HepG2 (cell line): ENCODE measurements at regions not wholly inside any gene's neighbourhood (a gene's known extent, or its start where the extent isn't known, plus 50 kb on each side); places are given as distances from the start of the nearest gene placed in this dataset.

Source experiments
- ATAC-seq: fragments of 200-7000 bp; cut with Tn5 transposase; 3 replicates; pipeline ENCODE4 v1.9.1; 2020; ENCODE audit warnings: mild to moderate bottlenecking, moderate library complexity
- BruUV-seq: library from RNA; stranded (reverse); fragments of 400-500 nt; replicated peaks from 2 replicates; lab custom pipeline; 2021; lab: Mats Ljungman, UMichigan
- CTCF ChIA-PET: fragments of 300-600 bp; formaldehyde crosslinking; extraction: SDS; loops from one replicate; lab custom pipeline; 2021; ENCODE audit warnings: low total read pairs, inconsistent platforms, low intra/inter-chr PET ratio; lab: Yijun Ruan, JAX
- POLR2A ChIA-PET: fragments of 350-600 bp; sonication (Branson Sonifier 250); formaldehyde crosslinking; loops from one replicate; lab custom pipeline; 2020; ENCODE audit warnings: antibody characterized with exemption, inconsistent platforms; lab: Yijun Ruan, JAX
- DNase-seq: peaks from one replicate; pipeline ENCODE4 v3.0.0-alpha.2; 2015; ENCODE audit warnings: low spot score
- FAIRE-seq: peaks from 3 replicates; lab custom pipeline; 2011; peaks lifted over from hg19 to GRCh38; lab: Jason Lieb, UNC
- H2AFZ ChIP-seq: one replicate; pipeline ENCODE4 v1.6.1; 2011; ENCODE audit warnings: low read length, inconsistent platforms
- H3K27ac ChIP-seq: fragments of 300-600 bp; 3 replicates; pipeline ENCODE4 v1.8.0; 2011; ENCODE audit warnings: mixed run types, mild to moderate bottlenecking, mixed read lengths, low read length, inconsistent platforms; ENCODE audit not compliant: insufficient read depth; ENCODE audit errors: extremely low read length
- H3K27me3 ChIP-seq, 2 experiments: fragments of 200-600 bp in 1 of 2; 2 replicates in 1 of 2; 3 replicates in 1 of 2; pipeline versions ENCODE4 v1.6.0 to v1.8.0; 2011; ENCODE audit warnings: low read length in 2 of 2, mild to moderate bottlenecking in 2 of 2, moderate library complexity in 2 of 2, inconsistent platforms in 1 of 2; ENCODE audit not compliant: insufficient read depth in 2 of 2, control insufficient read depth in 1 of 2
- H3K36me3 ChIP-seq, 2 experiments: fragments of 200-600 bp in 1 of 2; replicated peaks in 1 of 2; 2 replicates in 1 of 2; 3 replicates in 1 of 2; pipeline versions ENCODE4 v1.5.1 to v1.8.0; 2011; ENCODE audit warnings: low read length in 2 of 2, inconsistent platforms in 1 of 2; ENCODE audit not compliant: insufficient read depth in 2 of 2, control insufficient read depth in 1 of 2
- H3K4me1 ChIP-seq: 2 replicates; pipeline ENCODE4 v1.5.1; 2012; ENCODE audit warnings: low read length, inconsistent platforms; ENCODE audit not compliant: insufficient read depth
- H3K4me2 ChIP-seq: 2 replicates; pipeline ENCODE4 v1.6.0; 2011; ENCODE audit warnings: low read depth, low read length, inconsistent platforms
- H3K4me3 ChIP-seq, 3 experiments: fragments of 200-600 bp in 1 of 3; sonication (generic), shearing (Covaris generic) in 1 of 3; replicated peaks in 1 of 3; 2 replicates each; pipeline ENCODE4 v1.5.1; 2011 to 2016; ENCODE audit warnings: low read length in 3 of 3, inconsistent platforms in 2 of 3, low read depth in 2 of 3, mild to moderate bottlenecking in 2 of 3, control low read depth in 1 of 3, mixed read lengths in 1 of 3; ENCODE audit not compliant: insufficient read depth in 1 of 3
- H3K79me2 ChIP-seq: one replicate; pipeline ENCODE4 v1.6.1; 2011; ENCODE audit warnings: low read length, inconsistent platforms; ENCODE audit not compliant: insufficient read depth
- H3K9ac ChIP-seq: 2 replicates; pipeline ENCODE4 v1.6.0; 2011; ENCODE audit warnings: mild to moderate bottlenecking, low read depth, low read length, inconsistent platforms; ENCODE audit not compliant: insufficient read depth
- H3K9me3 ChIP-seq: 2 replicates; pipeline ENCODE4 v1.5.1; 2012; ENCODE audit warnings: mild to moderate bottlenecking, low read length
- H4K20me1 ChIP-seq: 2 replicates; pipeline ENCODE4 v1.6.0; 2011; ENCODE audit warnings: inconsistent platforms, mild to moderate bottlenecking, low read length, moderate library complexity; ENCODE audit not compliant: insufficient read depth
- FOXP1 ChIP-seq, 2 experiments: fragments of 450-650 bp in 1 of 2; IDR thresholded peaks; 2 replicates each; pipeline ENCODE4 v1.6.1; 2017 to 2018; ENCODE audit warnings: antibody characterized with exemption in 1 of 2
- GTF2F1 ChIP-seq: fragments of 150-350 bp; IDR thresholded peaks from 2 replicates; pipeline ENCODE4 v1.6.1; 2014; ENCODE audit warnings: low read length
- HNF4A ChIP-seq: sonication (generic); formaldehyde crosslinking; IDR thresholded peaks from 2 replicates; pipeline ENCODE4 v1.4.0; 2020; ENCODE audit warnings: missing genetic modification reagents
- HOXA7 ChIP-seq: sonication (generic); formaldehyde crosslinking; IDR thresholded peaks from 2 replicates; pipeline ENCODE4 v1.8.1; 2022; ENCODE audit warnings: mild to moderate bottlenecking, missing genetic modification reagents, moderate library complexity
- PAXIP1 ChIP-seq: sonication (generic); formaldehyde crosslinking; conservative IDR thresholded peaks from 2 replicates; pipeline ENCODE4 v1.4.0; 2020; ENCODE audit warnings: mild to moderate bottlenecking, missing genetic modification reagents, moderate library complexity
- PHF8 ChIP-seq: sonication (generic); formaldehyde crosslinking; IDR thresholded peaks from 2 replicates; pipeline ENCODE4 v1.5.0; 2020; ENCODE audit warnings: missing genetic modification reagents
- PRDM10 ChIP-seq: sonication (generic); formaldehyde crosslinking; IDR thresholded peaks from 2 replicates; pipeline ENCODE4 v1.4.0; 2020; ENCODE audit warnings: low read depth, missing genetic modification reagents
- TFDP2 ChIP-seq: sonication (generic); formaldehyde crosslinking; IDR thresholded peaks from 2 replicates; pipeline ENCODE4 v1.4.0; 2020; ENCODE audit warnings: missing genetic modification reagents
- ZBTB4 ChIP-seq: sonication (generic); formaldehyde crosslinking; IDR thresholded peaks from 2 replicates; pipeline ENCODE4 v1.4.0; 2020; ENCODE audit warnings: missing genetic modification reagents, mild to moderate bottlenecking, borderline replicate concordance
- ZNF614 ChIP-seq: IDR thresholded peaks from 2 replicates; pipeline ENCODE4 v1.6.1; 2018; ENCODE audit warnings: missing biosample characterization, missing genetic modification reagents, inconsistent platforms, borderline replicate concordance
- WGBS: methylation state at CpG from one replicate; pipeline ENCODE4 v1.1.6; 2017; ENCODE audit warnings: low lambda C conversion rate; 5-methylcytosine and 5-hydroxymethylcytosine counted together
- in situ Hi-C: cut with HindIII; loops from 2 replicates; pipeline ENCODE4 v1.10.0; 2017; ENCODE audit warnings: low pct_unique_long_range_greater_than_20kb; ENCODE audit not compliant: extremely low pct_ligation_motif_present
- intact Hi-C: fragments of 100-400 bp; cut with micrococcal nuclease; formaldehyde crosslinking; loops from one replicate; pipeline ENCODE4 v1.10.0; 2022; ENCODE audit not compliant: unreplicated experiment

- ChIA-PET POLR2A (no interaction called here), CTCF (no interaction called here)
- in situ Hi-C loops, result no loop called here
- H3K27me3 ChIP-seq, result no peaks in the 10 kb centered on the region; a peak in 1 of 5 replicates
- no peak for ATAC-seq
- H3K9ac ChIP-seq, result no peak overlapping the region
- no peak for DNase-seq
- intact Hi-C loops, result no loop called here
- no TSS peak for BruUV-seq
- H3K36me3 ChIP-seq, result no peaks in the 10 kb centered on the region
- no peaks in the 10 kb centered on the region for H3K79me2 ChIP-seq
- no peak overlapping the region for H2AFZ ChIP-seq
- H3K4me2 ChIP-seq, result no peak overlapping the region
- no peaks in the 10 kb centered on the region for H3K4me1 ChIP-seq
- no peak for FAIRE-seq
- no peak overlapping the region for H3K4me3 ChIP-seq
- H3K9me3 ChIP-seq, result no peaks in the 10 kb centered on the region
- no peak overlapping the region for H3K27ac ChIP-seq
- H4K20me1 ChIP-seq, result no peaks in the 10 kb centered on the region
- 58% methylated on average over 9 of the region's 9 CpGs for WGBS
- TF ChIP-seq PHF8 (CRISPR knock-in tag) (no peak), HOXA7 (CRISPR knock-in tag) (no peak), GTF2F1 (no peak), ZBTB4 (CRISPR knock-in tag) (no peak), PAXIP1 (no peak), TFDP2 (CRISPR knock-in tag) (no peak), PRDM10 (CRISPR knock-in tag) (no peak), HNF4A (CRISPR knock-in tag) (no peak), ZNF614 (CRISPR knock-in tag) (no peak), FOXP1 (IDR thresholded peaks at IDR 0.05) (no peak), FOXP1 (CRISPR knock-in tag; IDR thresholded peaks at IDR 0.05) (no peak)
Measured at GRCh38 chr18:35880788-35881455, 91.6 kb upstream of the RMP24 start.
